ENCODE measurements at regions not wholly inside any gene's neighbourhood (a gene's known extent, or its start where the extent isn't known, plus 50 kb on each side); places are given as distances from the start of the nearest gene placed in this dataset.
"Not testable (repeated sequence)": the region's sequence is repeated elsewhere in the genome, so short reads cannot be mapped to it uniquely, and the experiment has no call there.

- Histone ChIP-seq H3K9ac (ENCODE audit: low read depth, low read length, poor library complexity, severe bottlenecking) (no peak overlapping the region), H4K20me1 (ENCODE audit: insufficient read depth, low read length, poor library complexity, severe bottlenecking) (no peaks in the 10 kb centered on the region), H3K9me3 (ENCODE audit: insufficient read depth, low read depth, low read length) (no peaks in the 10 kb centered on the region; the same call in 1 of the 2 replicates), H3K4me2 (ENCODE audit: low read depth, low read length, poor library complexity, severe bottlenecking) (no peak overlapping the region), H3K27me3 (ENCODE audit: insufficient read depth, low read length, poor library complexity, severe bottlenecking) (no peaks in the 10 kb centered on the region), H3K36me3 (ENCODE audit: insufficient read depth, low read length) (no peaks in the 10 kb centered on the region), H3K9me2 (replicated peaks; ENCODE audit: low read depth, low read length) (no peaks in the 10 kb centered on the region), H3K79me2 (ENCODE audit: insufficient read depth, low read length) (no peaks in the 10 kb centered on the region), H3K4me3 (ENCODE audit: low read length, poor library complexity, severe bottlenecking) (no peak overlapping the region), H2AFZ (ENCODE audit: low read length) (no peak overlapping the region), H3K4me1 (ENCODE audit: insufficient read depth, low read length, poor library complexity, severe bottlenecking) (no peaks in the 10 kb centered on the region), H3F3A (ENCODE audit: low read depth) (no peaks in the 10 kb centered on the region)
- no peak for TF ChIP-seq EZH2phosphoT487 (IDR thresholded peaks at IDR 0.05; ENCODE audit: borderline replicate concordance)
- no peak for TF ChIP-seq CTCF (conservative IDR thresholded peaks at IDR 0.05; ENCODE audit: low read length)
Measured at GRCh38 chr7:68185631-68186456, 1189.2 kb downstream of the TYW1 start.

GRCh38 chr7:68187532-68187931 is 1190.9 kb downstream of the TYW1 start:
- Histone ChIP-seq H3K36me3 (ENCODE audit: insufficient read depth, low read length) (no peaks in the 10 kb centered on the region), H3K4me1 (ENCODE audit: insufficient read depth, low read length, poor library complexity, severe bottlenecking) (no peaks in the 10 kb centered on the region), H3K27me3 (ENCODE audit: insufficient read depth, low read length, poor library complexity, severe bottlenecking) (no peaks in the 10 kb centered on the region), H3K9ac (ENCODE audit: low read depth, low read length, poor library complexity, severe bottlenecking) (no peak overlapping the region), H3K9me3 (ENCODE audit: insufficient read depth, low read depth, low read length) (no peaks in the 10 kb centered on the region; the same call in 1 of the 2 replicates), H3K4me2 (ENCODE audit: low read depth, low read length, poor library complexity, severe bottlenecking) (no peak overlapping the region), H3F3A (ENCODE audit: low read depth) (no peaks in the 10 kb centered on the region), H2AFZ (ENCODE audit: low read length) (no peak overlapping the region), H3K9me2 (replicated peaks; ENCODE audit: low read depth, low read length) (no peaks in the 10 kb centered on the region), H3K79me2 (ENCODE audit: insufficient read depth, low read length) (no peaks in the 10 kb centered on the region), H4K20me1 (ENCODE audit: insufficient read depth, low read length, poor library complexity, severe bottlenecking) (no peaks in the 10 kb centered on the region), H3K4me3 (ENCODE audit: low read length, poor library complexity, severe bottlenecking) (no peak overlapping the region)
- TF ChIP-seq CTCF (conservative IDR thresholded peaks at IDR 0.05; ENCODE audit: low read length) (no peak), EZH2phosphoT487 (IDR thresholded peaks at IDR 0.05; ENCODE audit: borderline replicate concordance) (no peak)

GRCh38 chr7:68192941-68193340 is 1196.3 kb downstream of the TYW1 start:
- H3K4me1 ChIP-seq (ENCODE audit: insufficient read depth, low read length, poor library complexity, severe bottlenecking), result no peaks in the 10 kb centered on the region
- H3K9ac ChIP-seq (ENCODE audit: low read depth, low read length, poor library complexity, severe bottlenecking), result no peak overlapping the region
- no peak overlapping the region for H3K4me2 ChIP-seq (ENCODE audit: low read depth, low read length, poor library complexity, severe bottlenecking)
- H3F3A ChIP-seq (ENCODE audit: low read depth), result no peaks in the 10 kb centered on the region
- H3K36me3 ChIP-seq (ENCODE audit: insufficient read depth, low read length), result no peaks in the 10 kb centered on the region
- no peaks in the 10 kb centered on the region for H3K9me2 ChIP-seq (replicated peaks; ENCODE audit: low read depth, low read length)
- no peaks in the 10 kb centered on the region for H4K20me1 ChIP-seq (ENCODE audit: insufficient read depth, low read length, poor library complexity, severe bottlenecking)
- H3K4me3 ChIP-seq (ENCODE audit: low read length, poor library complexity, severe bottlenecking), result no peak overlapping the region
- TF ChIP-seq EZH2phosphoT487 (IDR thresholded peaks at IDR 0.05; ENCODE audit: borderline replicate concordance), result no peak
- no peak for TF ChIP-seq CTCF (conservative IDR thresholded peaks at IDR 0.05; ENCODE audit: low read length)
- H2AFZ ChIP-seq (ENCODE audit: low read length), result no peak overlapping the region
- no peaks in the 10 kb centered on the region for H3K9me3 ChIP-seq (ENCODE audit: insufficient read depth, low read depth, low read length)
- no peaks in the 10 kb centered on the region for H3K79me2 ChIP-seq (ENCODE audit: insufficient read depth, low read length)
- no peaks in the 10 kb centered on the region for H3K27me3 ChIP-seq (ENCODE audit: insufficient read depth, low read length, poor library complexity, severe bottlenecking)

- H3K36me3 ChIP-seq (ENCODE audit: insufficient read depth, low read length); H3K9ac ChIP-seq (ENCODE audit: low read depth, low read length, poor library complexity, severe bottlenecking); H3K9me3 ChIP-seq (ENCODE audit: insufficient read depth, low read depth, low read length); H3K4me3 ChIP-seq (ENCODE audit: low read length, poor library complexity, severe bottlenecking); H3K79me2 ChIP-seq (ENCODE audit: insufficient read depth, low read length); H3K4me2 ChIP-seq (ENCODE audit: low read depth, low read length, poor library complexity, severe bottlenecking); H2AFZ ChIP-seq (ENCODE audit: low read length); H3K9me2 ChIP-seq (replicated peaks; ENCODE audit: low read depth, low read length); H4K20me1 ChIP-seq (ENCODE audit: insufficient read depth, low read length, poor library complexity, severe bottlenecking); H3K4me1 ChIP-seq (ENCODE audit: insufficient read depth, low read length, poor library complexity, severe bottlenecking); H3F3A ChIP-seq (ENCODE audit: low read depth); H3K27me3 ChIP-seq (ENCODE audit: insufficient read depth, low read length, poor library complexity, severe bottlenecking): not testable (repeated sequence)
Measured at GRCh38 chr7:68195642-68196041, 1199.0 kb downstream of the TYW1 start.
